NOMO-1 treated with DMSO at 0.1 percent for 48 hours (cell line): ENCODE measurements at regions not wholly inside any gene's neighbourhood (a gene's known extent, or its start where the extent isn't known, plus 50 kb on each side); places are given as distances from the start of the nearest gene placed in this dataset.
"Not testable (repeated sequence)": the region's sequence is repeated elsewhere in the genome, so short reads cannot be mapped to it uniquely, and the experiment has no call there.

Experiments
- DNase-seq: peaks from one replicate; lab custom pipeline; 2025; ENCODE audit not compliant: unreplicated experiment; lab: John Stamatoyannopoulos, UW

- no peak for DNase-seq
Observed at GRCh38 chr10:78427497-78428031, 393.9 kb downstream of the RPS24 start.

DNA sequence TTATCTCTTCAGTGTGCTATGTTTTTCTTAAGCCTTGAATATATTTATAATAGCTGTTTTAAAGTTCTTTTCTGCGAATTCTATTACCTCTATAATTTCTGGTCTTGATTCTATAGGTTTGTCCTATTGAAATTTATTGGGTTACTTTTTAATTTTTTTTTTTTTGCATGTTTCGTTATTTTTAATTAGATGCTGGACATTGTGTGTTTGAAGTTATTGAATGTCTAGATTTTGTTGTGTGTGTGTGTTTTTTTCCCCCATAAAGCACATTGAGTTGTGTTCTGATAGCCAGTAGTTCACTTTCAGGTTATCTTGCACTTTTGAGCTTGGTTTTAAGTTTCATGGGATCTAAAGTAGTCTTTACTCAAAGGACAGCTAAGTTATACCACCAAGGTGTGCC, 394.9 kb downstream of the RPS24 start:
- DNase-seq, result no peak

DNA sequence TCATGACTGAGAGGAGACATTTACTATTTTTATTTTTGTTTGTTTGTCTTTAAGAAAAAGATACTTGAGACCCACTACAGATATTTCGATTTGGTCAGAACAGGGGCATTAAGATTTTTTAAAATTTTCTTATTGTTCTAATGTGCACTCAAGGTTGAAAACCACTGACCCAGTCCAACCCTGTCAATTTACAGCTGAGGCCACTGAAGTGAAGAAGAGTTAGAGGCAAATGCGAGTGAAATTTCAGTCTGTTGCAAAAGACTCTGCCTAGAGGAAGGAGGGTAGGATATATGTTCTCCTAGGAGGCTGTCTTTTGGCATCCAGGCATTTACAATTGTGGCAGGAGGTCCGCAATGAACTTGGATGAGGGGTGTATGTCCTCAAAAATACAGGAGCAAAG, 396.3 kb downstream of the RPS24 start:
- DNase-seq, result no peak

DNA sequence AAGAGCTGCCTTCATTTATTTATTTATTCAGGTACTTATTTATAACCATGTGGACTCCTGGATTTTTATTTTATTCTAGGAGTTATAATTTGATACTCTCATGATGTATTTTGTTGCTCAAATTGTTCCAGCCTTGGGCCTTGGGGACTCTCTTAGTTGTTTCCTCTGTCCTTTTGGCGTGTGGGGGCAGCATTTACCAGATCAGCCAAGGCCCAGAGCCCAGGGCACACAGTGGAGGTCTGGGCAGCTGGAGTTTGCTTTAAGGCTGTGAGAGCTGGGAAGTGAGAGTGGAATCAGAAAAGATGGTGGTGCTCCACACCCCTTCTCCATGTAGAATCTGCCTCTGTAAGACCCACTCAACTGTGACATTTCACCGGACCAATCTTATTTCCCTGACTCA, 398.9 kb downstream of the RPS24 start:
- DNase-seq, result no peak

DNA sequence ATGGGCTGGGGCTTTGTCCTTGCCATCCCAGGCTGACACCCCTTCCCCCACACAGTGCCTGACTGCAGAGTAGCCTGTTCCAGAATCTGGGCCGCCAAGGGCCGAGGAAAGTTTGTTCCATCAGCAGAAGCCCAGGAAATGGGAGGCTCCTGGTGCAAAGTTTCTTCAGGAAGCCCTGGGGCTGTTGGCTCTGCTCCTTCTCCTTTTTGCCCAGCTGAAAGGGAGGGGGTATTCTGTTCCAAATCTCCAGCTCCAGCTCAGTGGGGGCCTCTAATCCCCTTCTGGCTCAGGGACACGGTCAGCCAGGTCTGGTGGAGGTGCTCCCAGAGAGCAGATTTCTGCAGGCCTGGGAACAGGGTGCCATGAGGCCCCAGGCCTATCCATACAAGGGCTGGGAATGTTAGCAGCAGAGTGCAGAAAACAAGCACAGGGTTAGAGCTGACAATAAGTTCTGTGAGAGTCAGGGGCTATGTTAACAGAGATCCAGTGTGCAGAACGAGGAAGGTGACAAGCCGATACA, 399.5 kb downstream of the RPS24 start:
- no peak for DNase-seq

DNA sequence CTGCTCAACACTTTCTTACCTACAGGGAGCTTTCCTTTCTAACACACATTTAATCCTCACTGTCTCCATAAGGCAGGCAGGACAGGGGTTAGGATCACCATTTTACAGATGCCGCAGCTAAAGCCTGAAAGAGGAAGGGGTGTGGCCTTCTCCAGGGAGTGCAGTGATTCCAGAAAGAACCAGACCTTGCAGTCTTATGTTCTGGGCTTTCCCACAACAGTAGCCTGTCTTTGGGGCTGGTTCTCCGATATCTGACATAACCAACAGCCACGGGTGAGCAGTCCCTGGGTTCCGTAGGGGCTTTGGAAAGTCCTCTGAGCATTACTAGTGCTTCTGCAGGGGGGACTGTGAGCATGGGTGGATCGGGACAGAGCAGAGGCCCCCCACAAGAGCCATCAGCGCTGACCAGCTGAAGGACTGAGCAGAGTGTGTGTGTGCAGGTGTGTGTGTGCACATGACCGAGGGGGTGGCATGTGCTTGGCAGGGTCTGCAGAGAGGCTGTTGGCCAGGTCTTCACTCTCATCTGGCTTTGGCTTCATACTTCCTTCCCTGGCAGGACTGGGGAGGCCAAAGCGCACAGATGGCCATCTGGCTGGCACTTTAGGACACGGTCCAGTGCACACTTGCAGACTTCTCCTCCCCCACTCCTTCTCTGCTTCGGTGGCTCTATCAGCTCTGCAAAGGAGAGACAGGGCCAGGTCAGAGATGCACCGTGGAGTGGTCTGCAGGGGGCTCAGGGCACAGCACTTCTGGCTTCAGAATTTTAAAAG, 400.3 kb downstream of the RPS24 start:
- no peak for DNase-seq

GRCh38 chr10:78434886-78435285, 401.2 kb downstream of the RPS24 start:
- DNase-seq, result no peak

DNA sequence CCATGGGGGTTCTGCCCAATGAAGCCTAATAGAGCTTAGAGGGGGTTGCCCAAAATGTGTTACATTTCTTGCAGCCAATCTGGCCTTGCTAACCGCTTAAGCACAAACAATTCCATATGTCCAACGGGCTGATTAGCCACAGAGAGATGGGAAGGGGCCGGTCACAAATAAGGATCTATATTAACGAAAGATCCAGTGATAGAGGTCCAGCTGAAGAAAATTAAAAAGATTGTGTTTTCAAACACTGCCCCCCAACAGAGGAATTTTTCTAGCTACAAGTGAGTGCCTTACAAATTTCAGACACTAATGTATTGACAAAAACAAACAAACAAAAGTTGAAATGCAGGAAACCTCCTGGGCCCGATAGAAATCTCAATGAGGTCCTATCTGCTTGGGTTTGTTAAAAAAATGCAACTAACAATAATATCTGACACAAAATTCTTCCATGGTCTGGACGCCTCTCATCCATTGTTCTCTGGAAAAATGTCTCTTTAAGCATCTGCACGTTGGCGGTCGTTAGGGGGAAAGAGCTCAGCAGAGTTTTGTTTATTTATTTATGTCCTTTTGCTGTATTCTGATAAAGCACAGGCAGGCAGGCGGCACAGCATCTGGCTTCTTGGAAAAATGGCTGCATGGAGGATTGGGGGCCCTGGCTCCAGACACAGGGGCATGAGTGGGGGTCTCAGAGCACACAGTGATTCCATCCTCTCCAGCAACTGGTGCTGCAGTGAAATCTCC, 402.0 kb downstream of the RPS24 start:
- DNase-seq, result no peak

DNA sequence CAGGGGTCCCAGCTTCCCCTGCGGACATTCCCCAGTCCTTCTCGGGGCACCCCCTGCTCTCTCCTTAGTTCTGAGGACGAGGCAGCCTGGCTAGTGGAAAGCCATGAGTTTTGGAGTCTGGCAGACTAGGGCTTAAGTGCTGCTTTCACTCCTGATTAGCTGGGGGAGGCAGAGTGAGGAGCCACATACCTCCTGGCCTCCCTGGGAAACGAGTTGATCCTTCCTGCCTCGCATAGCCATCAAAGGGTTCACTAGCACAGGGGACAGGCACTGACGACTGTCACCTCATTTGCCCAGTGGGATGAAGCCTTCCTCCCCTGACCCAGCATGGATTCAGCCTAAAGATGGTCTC, 402.5 kb downstream of the RPS24 start:
- no peak for DNase-seq

DNA sequence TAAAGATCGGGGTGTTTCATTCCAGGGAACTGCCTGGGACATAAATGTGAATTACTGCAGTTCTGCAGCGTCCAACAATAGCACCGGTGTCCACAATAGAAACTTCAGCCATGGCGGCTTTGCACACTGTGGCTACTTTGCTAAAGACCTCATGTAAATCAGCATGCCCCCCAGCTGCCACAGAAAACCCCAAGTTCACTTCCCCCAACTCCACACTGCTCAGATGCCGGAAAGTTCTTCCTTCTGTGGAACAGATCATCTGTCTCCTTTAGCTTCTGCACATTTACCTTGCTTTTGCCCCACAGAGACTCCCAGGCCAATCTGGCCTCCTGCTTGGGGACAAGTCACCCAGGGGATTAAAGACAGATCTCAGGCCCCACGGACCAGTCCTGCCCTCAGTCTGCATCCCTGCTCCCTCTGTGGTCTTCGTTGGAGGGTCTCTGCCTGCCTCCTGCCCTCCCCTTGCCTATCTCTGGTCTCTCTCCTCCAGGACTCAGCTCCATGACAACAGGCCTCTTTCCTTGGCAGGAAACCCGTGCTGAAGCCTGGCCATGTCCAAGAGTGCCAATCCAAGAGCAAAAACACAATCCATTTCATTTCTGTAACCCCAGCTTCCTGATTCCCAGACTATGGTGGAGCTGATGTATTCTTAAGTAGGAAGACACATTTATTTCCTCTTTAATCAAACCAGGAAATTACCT, 403.2 kb downstream of the RPS24 start:
- DNase-seq, result no peak

- DNase-seq, result no peak
Observed at GRCh38 chr10:78437407-78437768, 403.7 kb downstream of the RPS24 start.

- no peak for DNase-seq
Observed at GRCh38 chr10:78437998-78438906, 404.6 kb downstream of the RPS24 start.

DNA sequence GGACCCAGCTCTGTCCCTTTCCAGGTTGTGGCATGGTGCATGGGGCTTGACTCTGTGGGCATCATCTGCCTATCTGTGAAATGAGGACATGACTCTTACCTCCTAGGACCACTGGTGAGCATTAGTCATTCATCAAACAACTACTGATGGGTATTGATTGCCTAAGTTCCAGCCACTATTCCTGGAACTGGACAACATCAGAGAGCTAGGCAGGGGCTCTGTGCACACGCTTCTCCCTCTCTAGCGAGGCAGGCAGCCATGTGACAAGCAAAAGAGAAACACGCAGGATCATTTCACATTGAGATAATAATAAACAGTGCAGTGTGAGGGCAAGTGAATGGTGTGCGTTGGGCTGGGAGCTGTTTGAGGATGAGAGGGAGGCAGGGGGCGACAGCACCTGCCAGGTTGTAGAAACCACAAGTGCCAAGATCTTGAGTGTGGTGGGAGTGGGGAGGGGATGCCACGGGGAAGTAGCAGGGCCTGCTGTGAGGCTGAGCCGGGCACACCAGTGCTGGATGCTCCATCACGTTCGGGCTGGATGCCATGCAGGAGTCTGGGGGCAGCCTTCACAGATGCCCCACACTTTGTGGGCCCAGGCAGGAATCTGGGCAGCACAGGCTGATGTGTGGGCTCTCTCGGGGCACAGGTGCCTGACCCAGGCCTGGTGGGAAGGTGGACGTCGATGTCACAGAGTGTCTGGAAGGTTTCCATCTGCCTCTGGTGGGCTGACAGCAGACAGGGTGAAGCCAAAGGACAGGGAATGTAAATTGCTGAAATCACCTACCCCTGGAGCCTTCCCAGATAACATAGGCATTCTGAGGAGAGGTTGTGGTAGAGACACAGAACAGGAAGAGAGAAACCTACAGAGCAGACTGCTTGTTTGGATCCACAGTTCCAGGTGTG, 405.5 kb downstream of the RPS24 start:
- no peak for DNase-seq

DNA sequence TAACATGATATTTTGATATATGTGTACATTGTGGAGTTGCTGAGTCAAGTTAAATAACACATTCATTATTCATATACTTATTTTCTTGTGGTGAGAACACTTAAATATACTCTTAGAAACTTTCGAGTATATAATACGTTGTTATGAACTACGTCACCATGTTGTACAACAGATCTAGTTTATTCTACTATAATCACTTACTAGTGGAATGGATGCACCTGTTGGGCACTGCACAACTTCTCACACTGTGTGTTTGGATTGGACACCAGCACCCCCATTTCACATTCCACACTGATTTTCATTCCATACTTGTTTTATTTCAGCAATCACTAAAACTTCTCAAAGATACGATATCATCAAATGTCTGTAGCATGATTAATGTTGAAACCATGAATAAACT, 407.3 kb downstream of the RPS24 start:
- no peak for DNase-seq

DNA sequence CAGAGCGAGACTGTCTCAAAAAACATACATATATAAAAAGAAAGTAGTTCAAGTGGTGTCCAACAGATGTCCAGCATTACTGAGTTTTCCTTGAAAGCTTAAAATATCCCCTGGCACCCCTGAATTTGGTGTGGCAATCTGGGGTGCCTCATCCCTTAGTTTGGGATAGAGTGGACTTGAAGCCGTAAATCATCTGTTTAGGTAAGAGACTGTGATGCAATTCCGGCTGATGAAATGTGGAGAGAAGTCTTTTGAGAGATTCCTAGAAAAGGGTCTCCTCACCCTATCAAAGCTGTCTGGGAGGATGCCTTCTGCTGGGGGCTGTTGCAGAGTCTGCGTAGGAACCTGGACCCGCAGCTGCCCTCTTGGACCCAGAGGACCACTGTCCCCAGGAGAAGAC, 408.0 kb downstream of the RPS24 start:
- DNase-seq, result no peak

DNA sequence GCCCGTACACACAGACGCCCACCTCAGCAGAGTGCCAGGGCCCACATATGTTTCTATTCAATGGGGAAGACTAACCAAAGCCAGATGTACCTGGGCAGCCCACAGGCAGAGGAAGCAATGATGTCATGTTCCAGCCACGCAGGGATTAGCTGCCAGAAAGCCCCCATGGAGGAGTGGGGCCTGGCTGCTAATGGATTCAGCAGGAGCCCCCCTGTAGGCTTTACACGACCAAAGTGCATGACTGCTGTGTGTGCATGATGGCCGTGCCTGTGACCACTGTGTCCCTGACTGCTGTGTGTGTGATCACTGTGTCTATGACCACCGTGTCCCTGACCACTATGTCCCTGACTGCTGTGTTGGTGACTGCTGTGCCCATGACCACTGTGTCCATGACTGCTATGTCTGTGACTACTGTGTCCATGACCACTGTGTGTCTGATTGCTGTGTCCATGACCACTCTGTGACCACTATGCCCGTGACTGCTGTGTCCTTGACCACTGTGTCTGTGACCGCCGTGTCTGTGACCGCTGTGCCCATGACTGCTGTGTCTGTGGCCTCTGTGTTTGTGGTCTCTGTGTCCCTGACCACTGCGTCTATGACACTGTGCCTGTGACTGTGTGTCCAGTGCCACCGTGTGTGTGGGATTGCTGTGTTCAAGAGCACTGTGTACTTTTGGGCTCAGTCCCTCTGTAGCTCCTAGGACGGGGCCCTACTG, 409.3 kb downstream of the RPS24 start:
- DNase-seq, result no peak

- no peak for DNase-seq
Observed at GRCh38 chr10:78443900-78444571, 410.4 kb downstream of the RPS24 start.

- DNase-seq, result not testable (repeated sequence)
Observed at GRCh38 chr10:78444741-78445140, 411.1 kb downstream of the RPS24 start.
